GM12878 (cell line): ENCODE measurements at regions not wholly inside any gene's neighbourhood (a gene's known extent, or its start where the extent isn't known, plus 50 kb on each side); places are given as distances from the start of the nearest gene placed in this dataset.

Experiments
- ATAC-seq: fragments of 200-7000 bp; cut with Tn5 transposase; 3 replicates; pipeline ENCODE4 v1.9.1; 2020; ENCODE audit warnings: mild to moderate bottlenecking, moderate library complexity
- BruUV-seq: library from RNA; stranded (reverse); fragments of 400-500 nt; replicated peaks from 2 replicates; lab custom pipeline; 2021; lab: Mats Ljungman, UMichigan
- CTCF ChIA-PET: fragments of 300-600 bp; sonication (Branson Sonifier 250); formaldehyde crosslinking; extraction: SDS; loops from one replicate; lab custom pipeline; 2021; ENCODE audit warnings: inconsistent platforms; lab: Yijun Ruan, JAX
- POLR2A ChIA-PET: fragments of 350-600 bp; formaldehyde crosslinking; extraction: SDS; loops from one replicate; lab custom pipeline; 2021; ENCODE audit warnings: inconsistent platforms; lab: Charles Lee
- RAD21 ChIA-PET: fragments of 300-600 bp; sonication (Branson Sonifier 250); formaldehyde crosslinking; loops from one replicate; lab custom pipeline; 2023; ENCODE audit warnings: antibody characterized with exemption; ENCODE audit not compliant: unreplicated experiment; lab: Charles Lee
- SMC1A ChIA-PET: fragments of 300-600 bp; sonication (Branson Sonifier 250); formaldehyde crosslinking; loops from one replicate; lab custom pipeline; 2023; ENCODE audit not compliant: unreplicated experiment, uncharacterized antibody; lab: Charles Lee
- DNase-seq: peaks from one replicate; pipeline ENCODE4 v3.0.0-alpha.2; 2011; ENCODE audit warnings: low read depth, low spot score
- FAIRE-seq: peaks from 3 replicates; lab custom pipeline; 2011; peaks lifted over from hg19 to GRCh38; lab: Jason Lieb, UNC
- H2AFZ ChIP-seq: 2 replicates; pipeline ENCODE4 v1.6.0; 2011; ENCODE audit warnings: low read depth, low read length, control low read depth; ENCODE audit not compliant: control insufficient read depth
- H3K27ac ChIP-seq: 2 replicates; pipeline ENCODE4 v1.5.1; 2011; ENCODE audit warnings: control low read depth; ENCODE audit not compliant: control insufficient read depth, insufficient read depth
- H3K27me3 ChIP-seq, 2 experiments: replicated peaks in 1 of 2; 2 replicates each; pipeline versions ENCODE4 v1.6.0 to v1.6.1; 2011; ENCODE audit warnings: low read length in 1 of 2; ENCODE audit not compliant: control insufficient read depth in 2 of 2, insufficient read depth in 2 of 2
- H3K36me3 ChIP-seq, 2 experiments: 2 replicates each; pipeline ENCODE4 v1.5.1; 2011; ENCODE audit warnings: low read length in 1 of 2; ENCODE audit not compliant: control insufficient read depth in 2 of 2, insufficient read depth in 2 of 2
- H3K4me1 ChIP-seq: 2 replicates; pipeline ENCODE4 v1.6.1; 2011; ENCODE audit warnings: mild to moderate bottlenecking, low read length, moderate library complexity, mixed read lengths; ENCODE audit not compliant: control insufficient read depth, insufficient read depth
- H3K4me2 ChIP-seq: 2 replicates; pipeline ENCODE4 v1.6.0; 2011; ENCODE audit warnings: control low read depth; ENCODE audit not compliant: control insufficient read depth, insufficient read depth
- H3K4me3 ChIP-seq: fragments of 200-600 bp; sonication (generic); 2 replicates; pipeline ENCODE4 v1.5.1; 2016
- H3K79me2 ChIP-seq: 2 replicates; pipeline ENCODE4 v1.6.0; 2011; ENCODE audit warnings: low read length; ENCODE audit not compliant: control insufficient read depth, insufficient read depth
- H3K9ac ChIP-seq: 2 replicates; pipeline ENCODE4 v1.8.0; 2011; ENCODE audit warnings: low read length, control low read depth, mixed read lengths; ENCODE audit not compliant: control insufficient read depth, insufficient read depth
- H3K9me3 ChIP-seq: replicated peaks from 3 replicates; pipeline ENCODE4 v1.5.1; 2011; ENCODE audit warnings: mild to moderate bottlenecking, low read length; ENCODE audit not compliant: control insufficient read depth, insufficient read depth
- H4K20me1 ChIP-seq: 2 replicates; pipeline ENCODE4 v1.6.0; 2011; ENCODE audit not compliant: control insufficient read depth, insufficient read depth
- CBFB ChIP-seq: IDR thresholded peaks from 2 replicates; pipeline ENCODE4 v1.6.1; 2016; ENCODE audit warnings: antibody characterized with exemption, low read depth
- CBX3 ChIP-seq: fragments of 200-600 bp; sonication (generic); IDR thresholded peaks from 2 replicates; pipeline ENCODE4 v1.6.1; 2016; ENCODE audit warnings: low read depth, borderline replicate concordance
- CREM ChIP-seq: IDR thresholded peaks from 2 replicates; pipeline ENCODE4 v1.6.1; 2014; ENCODE audit warnings: antibody characterized with exemption, low read depth
- FOXK2 ChIP-seq: fragments of 450-650 bp; IDR thresholded peaks from 2 replicates; pipeline ENCODE4 v1.6.1; 2017; ENCODE audit warnings: mild to moderate bottlenecking, moderate library complexity
- JUND ChIP-seq: IDR thresholded peaks from 2 replicates; pipeline ENCODE4 v1.6.1; 2012; ENCODE audit warnings: low read depth, mild to moderate bottlenecking, low read length, improper control_type of control experiment, moderate library complexity
- MEF2A ChIP-seq: IDR thresholded peaks from 2 replicates; pipeline ENCODE4 v1.6.1; 2011; ENCODE audit warnings: low read depth, mild to moderate bottlenecking, low read length, moderate library complexity; ENCODE audit not compliant: insufficient read depth
- POLR2AphosphoS2 ChIP-seq: IDR thresholded peaks from 2 replicates; pipeline ENCODE4 v1.6.1; 2011; ENCODE audit warnings: low read depth, mild to moderate bottlenecking, low read length, improper control_type of control experiment, moderate library complexity
- POLR2AphosphoS5 ChIP-seq: IDR thresholded peaks from 2 replicates; pipeline ENCODE4 v1.6.1; 2011; ENCODE audit warnings: mild to moderate bottlenecking, low read length, inconsistent platforms
- RB1 ChIP-seq: fragments of 450-650 bp; formaldehyde crosslinking; IDR thresholded peaks from 2 replicates; pipeline ENCODE4 v1.6.1; 2017; ENCODE audit warnings: mild to moderate bottlenecking, borderline replicate concordance
- RCOR1 ChIP-seq: conservative IDR thresholded peaks from 2 replicates; pipeline ENCODE4 v1.6.1; 2012; ENCODE audit warnings: low read depth, low read length, improper control_type of control experiment
- RUNX3 ChIP-seq: IDR thresholded peaks from 2 replicates; pipeline ENCODE4 v1.6.1; 2012; ENCODE audit warnings: low read length, inconsistent platforms
- TCF3 ChIP-seq: IDR thresholded peaks from 2 replicates; pipeline ENCODE4 v1.6.1; 2012; ENCODE audit warnings: low read depth, mild to moderate bottlenecking, low read length, borderline replicate concordance; ENCODE audit not compliant: insufficient read depth
- ZNF274 ChIP-seq: IDR thresholded peaks from one replicate; pipeline ENCODE4 v1.8.0; 2011; ENCODE audit not compliant: insufficient read length, insufficient read depth
- WGBS: methylation state at CpG from one replicate; pipeline ENCODE4 v1.1.6; 2016; ENCODE audit warnings: low lambda C conversion rate; ENCODE audit not compliant: insufficient replicate concordance, insufficient coverage; ENCODE audit errors: missing lambda C conversion rate; 5-methylcytosine and 5-hydroxymethylcytosine counted together
- in situ Hi-C: fragments of 300-500 bp; cut with MboI; formaldehyde crosslinking; loops from 9 replicates; pipeline ENCODE4 v1.14.3; 2018; ENCODE audit warnings: mixed read lengths
- intact Hi-C: fragments of 100-400 bp; cut with micrococcal nuclease; formaldehyde crosslinking; loops from one replicate; pipeline ENCODE4 v1.14.2; 2022; ENCODE audit not compliant: unreplicated experiment
- TF ChIP-seq, protein P1 (sequence below): fragments of 150-350 bp; IDR thresholded peaks from 2 replicates; pipeline ENCODE4 v1.6.1; 2016; ENCODE audit warnings: low read depth, low read length

DNA sequence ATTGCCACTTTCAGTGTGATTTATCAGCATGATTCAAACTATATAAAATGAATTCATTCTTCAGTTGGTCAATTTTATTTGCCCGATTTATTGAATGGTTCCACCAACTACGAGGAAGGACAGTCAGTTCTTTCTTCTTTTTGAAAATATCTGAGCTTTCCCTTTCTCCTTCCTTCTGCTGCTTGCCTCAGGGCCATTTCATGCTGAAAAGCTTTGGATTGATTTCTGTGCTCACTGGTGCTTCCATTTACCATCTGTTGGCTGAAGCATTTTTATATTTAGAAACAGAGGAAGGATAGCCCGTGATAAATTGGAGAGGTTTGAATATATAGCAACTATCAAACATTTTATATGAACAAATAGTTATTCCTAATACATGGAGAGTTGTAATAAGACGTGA, 68.9 kb upstream of the ADAMTS5 start (continued):
- TF ChIP-seq, protein P1, sequence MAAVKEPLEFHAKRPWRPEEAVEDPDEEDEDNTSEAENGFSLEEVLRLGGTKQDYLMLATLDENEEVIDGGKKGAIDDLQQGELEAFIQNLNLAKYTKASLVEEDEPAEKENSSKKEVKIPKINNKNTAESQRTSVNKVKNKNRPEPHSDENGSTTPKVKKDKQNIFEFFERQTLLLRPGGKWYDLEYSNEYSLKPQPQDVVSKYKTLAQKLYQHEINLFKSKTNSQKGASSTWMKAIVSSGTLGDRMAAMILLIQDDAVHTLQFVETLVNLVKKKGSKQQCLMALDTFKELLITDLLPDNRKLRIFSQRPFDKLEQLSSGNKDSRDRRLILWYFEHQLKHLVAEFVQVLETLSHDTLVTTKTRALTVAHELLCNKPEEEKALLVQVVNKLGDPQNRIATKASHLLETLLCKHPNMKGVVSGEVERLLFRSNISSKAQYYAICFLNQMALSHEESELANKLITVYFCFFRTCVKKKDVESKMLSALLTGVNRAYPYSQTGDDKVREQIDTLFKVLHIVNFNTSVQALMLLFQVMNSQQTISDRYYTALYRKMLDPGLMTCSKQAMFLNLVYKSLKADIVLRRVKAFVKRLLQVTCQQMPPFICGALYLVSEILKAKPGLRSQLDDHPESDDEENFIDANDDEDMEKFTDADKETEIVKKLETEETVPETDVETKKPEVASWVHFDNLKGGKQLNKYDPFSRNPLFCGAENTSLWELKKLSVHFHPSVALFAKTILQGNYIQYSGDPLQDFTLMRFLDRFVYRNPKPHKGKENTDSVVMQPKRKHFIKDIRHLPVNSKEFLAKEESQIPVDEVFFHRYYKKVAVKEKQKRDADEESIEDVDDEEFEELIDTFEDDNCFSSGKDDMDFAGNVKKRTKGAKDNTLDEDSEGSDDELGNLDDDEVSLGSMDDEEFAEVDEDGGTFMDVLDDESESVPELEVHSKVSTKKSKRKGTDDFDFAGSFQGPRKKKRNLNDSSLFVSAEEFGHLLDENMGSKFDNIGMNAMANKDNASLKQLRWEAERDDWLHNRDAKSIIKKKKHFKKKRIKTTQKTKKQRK: no peak
- no peak for TF ChIP-seq CREM
- TF ChIP-seq, all 136 proteins: peak for 0

DNA sequence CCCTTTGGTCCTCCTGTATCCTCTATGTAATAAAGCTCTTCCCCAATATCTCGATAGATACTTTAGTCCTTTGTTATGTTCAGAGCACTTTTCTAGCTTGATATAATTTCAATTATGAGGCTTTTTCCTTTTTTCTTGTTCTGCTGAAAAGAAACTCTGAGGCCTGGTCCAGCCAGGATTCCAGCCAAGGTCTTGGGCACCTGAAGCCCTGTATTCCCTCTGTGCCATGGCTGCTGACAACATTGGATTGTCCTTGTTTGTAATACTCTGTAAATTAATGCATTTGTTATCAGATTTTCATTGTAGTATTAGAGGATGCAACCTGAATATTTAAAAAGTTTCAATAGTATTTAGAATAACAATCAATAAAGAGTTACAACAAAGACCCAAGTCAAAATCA, 67.9 kb upstream of the ADAMTS5 start:
- in situ Hi-C loops (no loop called here), intact Hi-C loops (no loop called here)
- H3K79me2 ChIP-seq: no peaks in the 10 kb centered on the region
- 0% methylated on average over 1 of the region's 1 CpG for WGBS
- H3K4me1 ChIP-seq: no peaks in the 10 kb centered on the region
- no peak overlapping the region for H2AFZ ChIP-seq
- no peak for DNase-seq
- H3K9me3 ChIP-seq: no peaks in the 10 kb centered on the region
- ChIA-PET RAD21 (no interaction called here), POLR2A (no interaction called here), CTCF (no interaction called here), SMC1A (no interaction called here)
- no peak overlapping the region for H3K4me3 ChIP-seq
- H3K36me3 ChIP-seq: no peaks in the 10 kb centered on the region
- no peak overlapping the region for H3K27ac ChIP-seq
- no peak for ATAC-seq
- H3K27me3 ChIP-seq: no peaks in the 10 kb centered on the region
- no peak overlapping the region for H3K4me2 ChIP-seq
- BruUV-seq: no TSS peak
- TF ChIP-seq CBFB: no peak
- no peaks in the 10 kb centered on the region for H4K20me1 ChIP-seq
- H3K9ac ChIP-seq: no peak overlapping the region
- FAIRE-seq: no peak

GRCh38 chr21:27033471-27033870, 66.6 kb upstream of the ADAMTS5 start:
- Histone ChIP-seq H3K4me2 (no peak overlapping the region), H3K36me3 (no peaks in the 10 kb centered on the region), H3K79me2 (no peaks in the 10 kb centered on the region), H2AFZ (no peak overlapping the region), H3K27me3 (no peaks in the 10 kb centered on the region), H3K9me3 (no peaks in the 10 kb centered on the region), H4K20me1 (no peaks in the 10 kb centered on the region), H3K4me3 (no peak overlapping the region), H3K4me1 (no peaks in the 10 kb centered on the region), H3K27ac (no peak overlapping the region), H3K9ac (no peak overlapping the region)
- ATAC-seq (no peak), FAIRE-seq (no peak), DNase-seq (no peak)
- 0% methylated on average over 3 of the region's 3 CpGs for WGBS
- intact Hi-C loops (no loop called here), in situ Hi-C loops (no loop called here)
- SMC1A ChIA-PET: no interaction called here
- no TSS peak for BruUV-seq
- RAD21 ChIA-PET: no interaction called here
- CTCF ChIA-PET: no interaction called here
- POLR2A ChIA-PET: no interaction called here
- TF ChIP-seq RCOR1: no peak
- no peak for TF ChIP-seq POLR2AphosphoS2
- no peak for TF ChIP-seq RB1
- TF ChIP-seq ZNF274: no peak
- TF ChIP-seq RUNX3: no peak
- TF ChIP-seq FOXK2: no peak
- TF ChIP-seq TCF3: no peak
- TF ChIP-seq MEF2A: no peak
- no peak for TF ChIP-seq JUND
- no peak for TF ChIP-seq CBX3
- no peak for TF ChIP-seq POLR2AphosphoS5
